Endothelial cell of umbilical vein (primary cell): ENCODE measurements at regions not wholly inside any gene's neighbourhood (a gene's known extent, or its start where the extent isn't known, plus 50 kb on each side); places are given as distances from the start of the nearest gene placed in this dataset.

Experiments used
- BruUV-seq: library from RNA; stranded (reverse); fragments of 400-500 nt; replicated peaks from 2 replicates; lab custom pipeline; 2021; lab: Mats Ljungman, UMichigan
- CTCF ChIA-PET: fragments of 300-600, 350-600 bp; sonication (Branson Sonifier 250); formaldehyde crosslinking; loops from one replicate; lab custom pipeline; 2021; ENCODE audit warnings: antibody characterized with exemption, inconsistent platforms; lab: Charles Lee
- POLR2A ChIA-PET: fragments of 300-600, 350-600 bp; sonication (Branson Sonifier 250); formaldehyde crosslinking; loops from one replicate; lab custom pipeline; 2021; ENCODE audit warnings: antibody characterized with exemption, inconsistent platforms; lab: Charles Lee
- DNase-seq: peaks from one replicate; pipeline ENCODE4 v3.0.0-alpha.2; 2011; ENCODE audit warnings: low read depth, low spot score
- FAIRE-seq: peaks from 2 replicates; lab custom pipeline; 2011; peaks lifted over from hg19 to GRCh38; lab: Jason Lieb, UNC
- H2AFZ ChIP-seq: 2 replicates; pipeline ENCODE4 v1.6.0; 2012; ENCODE audit warnings: low read depth, low read length, control low read depth, inconsistent platforms
- H3K27ac ChIP-seq: 2 replicates; pipeline ENCODE4 v1.5.1; 2011; ENCODE audit warnings: low read depth, mild to moderate bottlenecking, control low read depth, low read length, moderate library complexity; ENCODE audit not compliant: insufficient read depth
- H3K27me3 ChIP-seq, 2 experiments: 2 replicates each; pipeline versions ENCODE4 v1.6.0 to v1.6.1; 2011; ENCODE audit warnings: low read length in 2 of 2, mixed read lengths in 1 of 2; ENCODE audit not compliant: control insufficient read depth in 2 of 2, insufficient read depth in 2 of 2
- H3K36me3 ChIP-seq, 2 experiments: 2 replicates in 1 of 2; 3 replicates in 1 of 2; pipeline ENCODE4 v1.5.1; 2011; ENCODE audit warnings: low read length in 2 of 2, mild to moderate bottlenecking in 1 of 2, moderate library complexity in 1 of 2; ENCODE audit not compliant: control insufficient read depth in 2 of 2, insufficient read depth in 2 of 2; ENCODE audit errors: extremely low read depth in 1 of 2
- H3K4me1 ChIP-seq: 3 replicates; pipeline ENCODE4 v1.5.1; 2011; ENCODE audit warnings: mild to moderate bottlenecking, low read length; ENCODE audit not compliant: control insufficient read depth, insufficient read depth; ENCODE audit errors: extremely low read depth
- H3K4me2 ChIP-seq: 2 replicates; pipeline ENCODE4 v1.6.1; 2011; ENCODE audit warnings: low read length, control low read depth, mixed read lengths; ENCODE audit not compliant: insufficient read depth
- H3K4me3 ChIP-seq, 3 experiments: fragments of 200-600 bp in 1 of 3; sonication (generic), shearing (Covaris generic) in 1 of 3; replicated peaks in 1 of 3; 2 replicates each; pipeline ENCODE4 v1.5.1; 2011 to 2016; ENCODE audit warnings: control low read depth in 3 of 3, low read length in 3 of 3, mild to moderate bottlenecking in 2 of 3, inconsistent platforms in 1 of 3, low read depth in 1 of 3, moderate library complexity in 1 of 3; ENCODE audit not compliant: insufficient read depth in 1 of 3
- H3K79me2 ChIP-seq: 2 replicates; pipeline ENCODE4 v1.6.0; 2012; ENCODE audit warnings: low read length, inconsistent platforms; ENCODE audit not compliant: control insufficient read depth, insufficient read depth
- H3K9ac ChIP-seq: replicated peaks from 2 replicates; pipeline ENCODE3; 2011; ENCODE audit warnings: low read length, control low read depth; ENCODE audit not compliant: insufficient read depth; ENCODE audit errors: extremely low read depth
- H3K9me1 ChIP-seq: replicated peaks from 3 replicates; pipeline ENCODE4 v1.6.0; 2011; ENCODE audit warnings: mild to moderate bottlenecking, low read length; ENCODE audit not compliant: control insufficient read depth, insufficient read depth; ENCODE audit errors: extremely low read depth
- H3K9me3 ChIP-seq: replicated peaks from 2 replicates; pipeline ENCODE4 v1.5.1; 2012; ENCODE audit warnings: low read length, inconsistent platforms; ENCODE audit not compliant: control insufficient read depth, insufficient read depth
- H4K20me1 ChIP-seq: replicated peaks from 2 replicates; pipeline ENCODE3; 2011; ENCODE audit warnings: mild to moderate bottlenecking, low read length; ENCODE audit not compliant: control insufficient read depth, insufficient read depth; ENCODE audit errors: extremely low read depth
- EZH2 ChIP-seq: IDR thresholded peaks from 2 replicates; pipeline ENCODE4 v1.6.1; 2012; ENCODE audit warnings: borderline replicate concordance, low read depth, mild to moderate bottlenecking, moderate library complexity, low read length, inconsistent platforms; ENCODE audit not compliant: severe bottlenecking
- FOS ChIP-seq: IDR thresholded peaks from 2 replicates; pipeline ENCODE4 v1.6.1; 2011; ENCODE audit warnings: mild to moderate bottlenecking, low read length, moderate library complexity, borderline replicate concordance; ENCODE audit not compliant: insufficient read depth
- GATA2 ChIP-seq: IDR thresholded peaks from 2 replicates; pipeline ENCODE4 v1.7.0; 2011; ENCODE audit warnings: low read depth, mild to moderate bottlenecking, moderate library complexity, mixed read lengths, low read length; ENCODE audit not compliant: insufficient read length, insufficient read depth
- JUN ChIP-seq: IDR thresholded peaks from 2 replicates; pipeline ENCODE4 v1.6.1; 2011; ENCODE audit warnings: borderline replicate concordance, low read depth; ENCODE audit not compliant: insufficient read length, insufficient read depth
- MYC ChIP-seq: IDR thresholded peaks from one replicate; pipeline ENCODE4 v1.6.1; 2011; ENCODE audit warnings: mild to moderate bottlenecking, low read depth, low read length
- POLR2A ChIP-seq: IDR thresholded peaks from 2 replicates; pipeline ENCODE4 v1.6.1; 2012; ENCODE audit warnings: low read depth, mild to moderate bottlenecking, control low read depth, low read length
- POLR2AphosphoS5 ChIP-seq: IDR thresholded peaks from 2 replicates; pipeline ENCODE4 v1.6.1; 2012; ENCODE audit warnings: low read depth, mild to moderate bottlenecking, control low read depth, low read length, moderate library complexity; ENCODE audit not compliant: insufficient read depth
- dilution Hi-C: fragments of 300-500 bp; cut with MboI; formaldehyde crosslinking; loops from one replicate; pipeline ENCODE4 v1.15.0; 2019; ENCODE audit warnings: low sequenced_read_pairs; ENCODE audit not compliant: extremely low pct_ligation_motif_present
- intact Hi-C: fragments of 100-400 bp; cut with micrococcal nuclease; formaldehyde crosslinking; loops from one replicate; pipeline ENCODE4 v1.10.0; 2022
- TF ChIP-seq, protein P1 (sequence below): IDR thresholded peaks from 2 replicates; pipeline ENCODE4 v1.6.1; 2011; ENCODE audit not compliant: insufficient read depth, insufficient read length
- TF ChIP-seq, protein P2 (sequence below), 2 donors: IDR thresholded peaks; 1 replicate in 1 of 2; 2 replicates in 1 of 2; pipeline ENCODE4 v1.5.1; 2011; ENCODE audit warnings: low read length in 2 of 2, mild to moderate bottlenecking in 2 of 2, moderate library complexity in 2 of 2, control low read depth in 1 of 2, inconsistent platforms in 1 of 2, low read depth in 1 of 2; ENCODE audit not compliant: insufficient read depth in 1 of 2; ENCODE audit errors: extremely low read depth in 1 of 2

DNA sequence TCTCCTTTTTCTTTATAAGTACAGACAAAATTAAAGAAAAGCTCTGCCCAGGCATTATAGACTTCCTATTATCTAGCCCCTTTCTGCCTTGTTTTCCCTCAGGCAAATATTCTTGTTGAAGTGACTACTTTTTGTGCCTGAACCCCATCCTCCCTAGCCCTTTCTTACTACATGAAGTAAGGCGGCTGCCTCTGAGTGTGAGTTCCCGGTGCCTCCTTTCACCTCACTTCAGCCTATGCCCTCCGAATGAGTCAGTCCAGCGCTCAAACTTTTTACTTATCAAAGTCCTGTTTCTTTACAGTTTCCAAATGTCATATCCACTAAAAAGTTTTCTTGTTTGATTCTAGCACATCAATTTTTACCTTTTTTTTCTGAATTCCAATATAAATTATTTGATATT lies 778.3 kb upstream of the NRXN1 start:
- CTCF ChIA-PET: no interaction called here
- peaks cover 24% of the 10 kb centered on the region for H3K4me1 ChIP-seq
- POLR2A ChIA-PET: no interaction called here
- no peaks in the 10 kb centered on the region for H3K79me2 ChIP-seq
- H3K9ac ChIP-seq: no peak overlapping the region
- DNase-seq: no peak
- H2AFZ ChIP-seq: no peak overlapping the region
- H3K4me3 ChIP-seq: no peak overlapping the region
- H3K27me3 ChIP-seq: no peaks in the 10 kb centered on the region
- no peak overlapping the region for H3K4me2 ChIP-seq
- FAIRE-seq: no peak
- TF ChIP-seq, protein P1, sequence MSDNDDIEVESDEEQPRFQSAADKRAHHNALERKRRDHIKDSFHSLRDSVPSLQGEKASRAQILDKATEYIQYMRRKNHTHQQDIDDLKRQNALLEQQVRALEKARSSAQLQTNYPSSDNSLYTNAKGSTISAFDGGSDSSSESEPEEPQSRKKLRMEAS: no peak
- TF ChIP-seq GATA2 (no peak), FOS (no peak), JUN (no peak), POLR2A (no peak), MYC (no peak), EZH2 (no peak), POLR2AphosphoS5 (no peak)
- TF ChIP-seq, protein P2, sequence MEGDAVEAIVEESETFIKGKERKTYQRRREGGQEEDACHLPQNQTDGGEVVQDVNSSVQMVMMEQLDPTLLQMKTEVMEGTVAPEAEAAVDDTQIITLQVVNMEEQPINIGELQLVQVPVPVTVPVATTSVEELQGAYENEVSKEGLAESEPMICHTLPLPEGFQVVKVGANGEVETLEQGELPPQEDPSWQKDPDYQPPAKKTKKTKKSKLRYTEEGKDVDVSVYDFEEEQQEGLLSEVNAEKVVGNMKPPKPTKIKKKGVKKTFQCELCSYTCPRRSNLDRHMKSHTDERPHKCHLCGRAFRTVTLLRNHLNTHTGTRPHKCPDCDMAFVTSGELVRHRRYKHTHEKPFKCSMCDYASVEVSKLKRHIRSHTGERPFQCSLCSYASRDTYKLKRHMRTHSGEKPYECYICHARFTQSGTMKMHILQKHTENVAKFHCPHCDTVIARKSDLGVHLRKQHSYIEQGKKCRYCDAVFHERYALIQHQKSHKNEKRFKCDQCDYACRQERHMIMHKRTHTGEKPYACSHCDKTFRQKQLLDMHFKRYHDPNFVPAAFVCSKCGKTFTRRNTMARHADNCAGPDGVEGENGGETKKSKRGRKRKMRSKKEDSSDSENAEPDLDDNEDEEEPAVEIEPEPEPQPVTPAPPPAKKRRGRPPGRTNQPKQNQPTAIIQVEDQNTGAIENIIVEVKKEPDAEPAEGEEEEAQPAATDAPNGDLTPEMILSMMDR (IDR thresholded peaks at IDR 0.05; ENCODE audit: extremely low read depth in 1 of 2, insufficient read depth in 1 of 2, low read depth in 1 of 2, low read length in 2 of 2): no peak
- H3K36me3 ChIP-seq: no peaks in the 10 kb centered on the region
- H3K9me1 ChIP-seq: no peaks in the 10 kb centered on the region
- intact Hi-C loops: no loop called here
- H3K27ac ChIP-seq: no peak overlapping the region
- dilution Hi-C loops: no loop called here
- no peaks in the 10 kb centered on the region for H3K9me3 ChIP-seq
- no peaks in the 10 kb centered on the region for H4K20me1 ChIP-seq
- BruUV-seq: no TSS peak
